ENCODE measurements at regions not wholly inside any gene's neighbourhood (a gene's known extent, or its start where the extent isn't known, plus 50 kb on each side); places are given as distances from the start of the nearest gene placed in this dataset.

DNA sequence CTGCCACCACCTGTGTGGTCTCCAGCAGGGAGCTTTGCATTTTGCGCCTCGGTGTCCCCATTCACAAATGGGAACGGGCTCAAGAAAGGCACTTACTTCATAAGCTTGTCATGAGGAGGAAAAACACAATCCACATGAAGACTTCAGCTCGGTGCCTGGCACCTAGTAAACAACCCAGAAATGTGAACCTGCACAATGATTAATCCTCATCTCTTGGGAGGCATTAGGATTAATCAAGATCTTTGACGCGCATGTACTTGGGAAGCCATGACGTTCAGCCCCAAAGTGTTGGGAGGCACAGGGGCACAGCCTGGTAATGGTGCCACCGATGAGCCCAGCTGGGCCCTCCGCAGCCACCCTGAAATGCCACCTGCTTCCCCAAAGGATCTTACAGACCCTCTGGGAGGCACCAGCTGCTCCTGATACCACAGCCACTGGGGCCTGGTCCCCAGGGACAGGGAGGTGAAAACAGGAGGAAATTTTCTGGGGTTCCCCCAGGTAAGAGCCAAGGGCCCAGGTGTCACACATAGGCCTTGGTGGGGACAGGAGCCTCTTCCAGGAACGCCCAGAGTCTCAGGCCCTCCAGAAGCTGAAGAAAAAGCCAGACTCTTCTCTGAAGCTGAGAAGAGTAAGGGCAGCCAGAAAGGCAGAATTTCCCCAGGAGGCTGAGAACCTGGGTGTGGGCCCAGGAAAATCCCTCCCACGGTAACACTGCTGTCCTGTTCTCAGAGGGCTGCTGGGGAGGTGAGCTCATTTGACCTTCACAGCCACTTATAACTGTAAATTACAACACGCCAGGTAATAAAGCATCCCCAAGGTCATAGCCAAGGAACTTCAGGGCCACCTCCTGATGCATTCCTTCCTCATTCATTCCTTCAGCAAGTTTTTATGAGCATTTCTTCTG lies 507.5 kb downstream of the SHQ1 start:
- no peak for DNase-seq (ENCODE audit: low read depth)
- TF ChIP-seq, protein P1, sequence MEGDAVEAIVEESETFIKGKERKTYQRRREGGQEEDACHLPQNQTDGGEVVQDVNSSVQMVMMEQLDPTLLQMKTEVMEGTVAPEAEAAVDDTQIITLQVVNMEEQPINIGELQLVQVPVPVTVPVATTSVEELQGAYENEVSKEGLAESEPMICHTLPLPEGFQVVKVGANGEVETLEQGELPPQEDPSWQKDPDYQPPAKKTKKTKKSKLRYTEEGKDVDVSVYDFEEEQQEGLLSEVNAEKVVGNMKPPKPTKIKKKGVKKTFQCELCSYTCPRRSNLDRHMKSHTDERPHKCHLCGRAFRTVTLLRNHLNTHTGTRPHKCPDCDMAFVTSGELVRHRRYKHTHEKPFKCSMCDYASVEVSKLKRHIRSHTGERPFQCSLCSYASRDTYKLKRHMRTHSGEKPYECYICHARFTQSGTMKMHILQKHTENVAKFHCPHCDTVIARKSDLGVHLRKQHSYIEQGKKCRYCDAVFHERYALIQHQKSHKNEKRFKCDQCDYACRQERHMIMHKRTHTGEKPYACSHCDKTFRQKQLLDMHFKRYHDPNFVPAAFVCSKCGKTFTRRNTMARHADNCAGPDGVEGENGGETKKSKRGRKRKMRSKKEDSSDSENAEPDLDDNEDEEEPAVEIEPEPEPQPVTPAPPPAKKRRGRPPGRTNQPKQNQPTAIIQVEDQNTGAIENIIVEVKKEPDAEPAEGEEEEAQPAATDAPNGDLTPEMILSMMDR (IDR thresholded peaks at IDR 0.05; ENCODE audit: low read depth, low read length, missing control alignments), result no peak
- H3K4me3 ChIP-seq (ENCODE audit: low read depth, low read length), result no peak overlapping the region
- in situ Hi-C loops (cut with HindIII; ENCODE audit: low sequenced_read_pairs), result no loop called here

DNA sequence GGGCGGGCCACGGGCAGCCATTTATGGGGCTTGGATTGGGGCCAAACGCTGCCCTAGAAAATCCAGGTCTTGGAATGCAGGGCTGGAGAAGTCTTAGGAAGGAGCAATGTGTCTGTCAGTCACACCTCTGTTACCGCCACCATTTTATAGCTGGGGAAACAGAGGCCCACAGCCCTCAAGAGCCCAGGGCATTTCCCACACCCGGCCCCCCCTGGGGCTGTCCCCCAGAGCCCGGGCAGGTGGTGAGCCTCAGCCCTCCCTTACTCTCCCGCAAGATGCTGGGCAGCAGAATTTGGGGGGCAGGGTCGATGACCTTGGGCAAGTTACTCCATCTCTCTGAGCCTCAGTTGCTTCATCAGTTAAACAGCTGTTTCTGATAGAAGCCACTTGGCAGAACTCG lies 508.2 kb downstream of the SHQ1 start:
- in situ Hi-C loops (cut with HindIII; ENCODE audit: low sequenced_read_pairs), result no loop called here
- H3K4me3 ChIP-seq (ENCODE audit: low read depth, low read length), result no peak overlapping the region
- no peak for DNase-seq (ENCODE audit: low read depth)
- TF ChIP-seq, protein P1 (IDR thresholded peaks at IDR 0.05; ENCODE audit: low read depth, low read length, missing control alignments), result no peak

DNA sequence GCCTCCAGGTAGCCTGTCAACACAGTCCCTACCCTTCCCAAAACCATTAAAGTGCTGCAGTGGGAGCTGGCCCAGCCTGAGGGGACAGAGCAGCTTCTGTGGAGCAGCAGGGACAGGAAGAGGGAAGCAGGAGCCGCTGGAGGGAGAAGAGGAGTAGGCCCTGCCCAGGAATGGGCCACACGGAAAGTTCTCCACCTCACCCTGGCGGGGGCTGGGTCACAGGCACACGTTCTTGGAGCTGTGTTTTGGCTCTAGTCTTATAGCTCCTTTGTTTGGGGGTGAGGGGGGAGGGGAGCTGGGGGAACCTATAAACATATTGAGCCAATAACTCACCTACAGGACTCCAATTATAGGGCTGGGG lies 508.6 kb downstream of the SHQ1 start:
- DNase-seq (ENCODE audit: low read depth), result no peak
- H3K4me3 ChIP-seq (ENCODE audit: low read depth, low read length), result no peak overlapping the region
- TF ChIP-seq, protein P1 (IDR thresholded peaks at IDR 0.05; ENCODE audit: low read depth, low read length, missing control alignments), result no peak
- in situ Hi-C loops (cut with HindIII; ENCODE audit: low sequenced_read_pairs), result no loop called here

- DNase-seq (ENCODE audit: low read depth), result peak; percentile 58
- in situ Hi-C loops (cut with HindIII; ENCODE audit: low sequenced_read_pairs), result no loop called here
- TF ChIP-seq, protein P1 (IDR thresholded peaks at IDR 0.05; ENCODE audit: low read depth, low read length, missing control alignments), result no peak
- no peak overlapping the region for H3K4me3 ChIP-seq (ENCODE audit: low read depth, low read length)
These were observed 509.1 kb downstream of the SHQ1 start for GRCh38 chr3:72338942-72339669.

DNA sequence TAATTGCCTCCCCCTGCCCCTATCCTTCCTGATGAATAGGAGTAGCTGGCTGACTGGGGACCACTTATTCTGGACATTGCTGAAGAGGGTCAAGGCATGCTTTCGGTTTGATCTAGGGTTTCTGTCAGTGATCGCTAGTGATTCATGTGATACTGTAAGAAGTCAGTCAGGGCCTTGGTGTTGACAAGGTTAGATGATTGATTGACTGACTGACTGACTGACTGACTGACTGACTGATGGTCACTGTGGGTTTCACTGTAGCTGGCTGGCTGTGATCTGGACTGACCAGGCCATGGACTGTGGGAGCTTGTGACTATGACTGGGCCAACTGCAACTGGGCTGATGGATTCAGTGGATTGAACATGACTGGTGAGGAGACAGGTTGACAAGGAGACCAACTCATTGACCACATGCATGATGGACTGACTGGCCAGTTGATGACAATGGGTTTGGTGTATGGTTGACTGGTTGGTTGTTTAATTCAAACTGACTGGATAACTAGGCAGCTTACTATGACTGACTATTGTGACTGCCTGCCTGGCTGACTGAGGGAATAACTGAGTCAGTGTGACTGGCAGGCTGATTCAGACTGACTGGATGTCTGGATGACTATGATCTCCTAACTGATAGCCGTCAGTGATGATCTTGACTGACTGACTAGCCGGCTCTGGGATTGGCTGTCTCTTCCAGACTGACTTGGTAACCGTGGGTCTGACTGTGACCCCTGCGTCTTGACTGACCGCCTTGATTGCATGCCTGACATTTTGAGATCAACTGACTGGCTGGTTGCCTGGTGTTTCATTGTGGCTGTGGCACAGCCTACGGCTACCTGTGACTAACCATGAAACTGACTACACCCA lies 509.9 kb downstream of the SHQ1 start:
- TF ChIP-seq, protein P1 (IDR thresholded peaks at IDR 0.05; ENCODE audit: low read depth, low read length, missing control alignments), result no peak
- DNase-seq (ENCODE audit: low read depth), result no peak
- in situ Hi-C loops (cut with HindIII; ENCODE audit: low sequenced_read_pairs), result no loop called here
- H3K4me3 ChIP-seq (ENCODE audit: low read depth, low read length), result no peak overlapping the region

DNA sequence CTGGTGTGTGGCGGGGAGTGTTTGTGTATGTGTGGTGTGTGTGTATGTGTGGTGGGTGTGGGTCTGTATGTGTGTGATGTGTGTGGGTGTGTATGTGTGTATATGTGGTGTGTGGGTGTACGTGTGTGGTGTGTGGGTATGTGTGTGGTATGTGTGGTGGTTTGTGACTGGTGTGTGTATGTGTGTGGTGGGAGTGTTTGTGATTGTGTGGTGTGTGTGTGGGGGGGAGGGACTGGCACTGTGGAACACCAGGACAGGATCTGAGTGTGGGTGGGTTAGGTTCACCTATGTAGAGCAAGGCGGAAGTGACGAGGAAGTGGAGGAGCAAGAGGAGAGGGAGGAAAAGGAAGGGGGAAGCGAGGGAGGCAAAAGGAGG lies 510.8 kb downstream of the SHQ1 start:
- in situ Hi-C loops (cut with HindIII; ENCODE audit: low sequenced_read_pairs), result no loop called here
- no peak for DNase-seq (ENCODE audit: low read depth)
- no peak overlapping the region for H3K4me3 ChIP-seq (ENCODE audit: low read depth, low read length)
- TF ChIP-seq, protein P1 (IDR thresholded peaks at IDR 0.05; ENCODE audit: low read depth, low read length, missing control alignments), result no peak
